ENCODE measurements at regions not wholly inside any gene's neighbourhood (a gene's known extent, or its start where the extent isn't known, plus 50 kb on each side); places are given as distances from the start of the nearest gene placed in this dataset.

GRCh38 chr4:128366212-128366611 lies 78.6 kb upstream of the PGRMC2 start:
- H3K4me2 ChIP-seq (ENCODE audit: low read depth, low read length, poor library complexity, severe bottlenecking), result no peak overlapping the region
- no peaks in the 10 kb centered on the region for H3F3A ChIP-seq (ENCODE audit: low read depth)
- H3K9ac ChIP-seq (ENCODE audit: low read depth, low read length, poor library complexity, severe bottlenecking), result no peak overlapping the region
- no peaks in the 10 kb centered on the region for H3K36me3 ChIP-seq (ENCODE audit: insufficient read depth, low read length)
- no peak for TF ChIP-seq CTCF (conservative IDR thresholded peaks at IDR 0.05; ENCODE audit: low read length)
- no peak for TF ChIP-seq EZH2phosphoT487 (IDR thresholded peaks at IDR 0.05; ENCODE audit: borderline replicate concordance)
- H3K9me3 ChIP-seq (ENCODE audit: insufficient read depth, low read depth, low read length), result no peaks in the 10 kb centered on the region
- no peaks in the 10 kb centered on the region for H4K20me1 ChIP-seq (ENCODE audit: insufficient read depth, low read length, poor library complexity, severe bottlenecking)
- H3K4me1 ChIP-seq (ENCODE audit: insufficient read depth, low read length, poor library complexity, severe bottlenecking), result no peaks in the 10 kb centered on the region
- no peaks in the 10 kb centered on the region for H3K79me2 ChIP-seq (ENCODE audit: insufficient read depth, low read length)
- H3K27me3 ChIP-seq (ENCODE audit: insufficient read depth, low read length, poor library complexity, severe bottlenecking), result no peaks in the 10 kb centered on the region
- no peak overlapping the region for H2AFZ ChIP-seq (ENCODE audit: low read length)
- no peak overlapping the region for H3K4me3 ChIP-seq (ENCODE audit: low read length, poor library complexity, severe bottlenecking)
- H3K9me2 ChIP-seq (replicated peaks; ENCODE audit: low read depth, low read length), result no peaks in the 10 kb centered on the region

GRCh38 chr4:128364565-128364964 lies 77.0 kb upstream of the PGRMC2 start:
- no peaks in the 10 kb centered on the region for H3K27me3 ChIP-seq (ENCODE audit: insufficient read depth, low read length, poor library complexity, severe bottlenecking)
- no peaks in the 10 kb centered on the region for H3F3A ChIP-seq (ENCODE audit: low read depth)
- no peaks in the 10 kb centered on the region for H3K4me1 ChIP-seq (ENCODE audit: insufficient read depth, low read length, poor library complexity, severe bottlenecking)
- H3K9me2 ChIP-seq (replicated peaks; ENCODE audit: low read depth, low read length), result no peaks in the 10 kb centered on the region
- H2AFZ ChIP-seq (ENCODE audit: low read length), result no peak overlapping the region
- H4K20me1 ChIP-seq (ENCODE audit: insufficient read depth, low read length, poor library complexity, severe bottlenecking), result no peaks in the 10 kb centered on the region
- H3K4me3 ChIP-seq (ENCODE audit: low read length, poor library complexity, severe bottlenecking), result no peak overlapping the region
- no peaks in the 10 kb centered on the region for H3K9me3 ChIP-seq (ENCODE audit: insufficient read depth, low read depth, low read length)
- no peak overlapping the region for H3K9ac ChIP-seq (ENCODE audit: low read depth, low read length, poor library complexity, severe bottlenecking)
- no peak overlapping the region for H3K4me2 ChIP-seq (ENCODE audit: low read depth, low read length, poor library complexity, severe bottlenecking)
- no peaks in the 10 kb centered on the region for H3K36me3 ChIP-seq (ENCODE audit: insufficient read depth, low read length)
- no peaks in the 10 kb centered on the region for H3K79me2 ChIP-seq (ENCODE audit: insufficient read depth, low read length)
- TF ChIP-seq CTCF (conservative IDR thresholded peaks at IDR 0.05; ENCODE audit: low read length) (no peak), EZH2phosphoT487 (IDR thresholded peaks at IDR 0.05; ENCODE audit: borderline replicate concordance) (no peak)

GRCh38 chr4:128363966-128364365 lies 76.4 kb upstream of the PGRMC2 start:
- no peaks in the 10 kb centered on the region for H3K27me3 ChIP-seq (ENCODE audit: insufficient read depth, low read length, poor library complexity, severe bottlenecking)
- H3K9me3 ChIP-seq (ENCODE audit: insufficient read depth, low read depth, low read length), result no peaks in the 10 kb centered on the region
- no peak overlapping the region for H3K4me2 ChIP-seq (ENCODE audit: low read depth, low read length, poor library complexity, severe bottlenecking)
- H3K79me2 ChIP-seq (ENCODE audit: insufficient read depth, low read length), result no peaks in the 10 kb centered on the region
- H3K9me2 ChIP-seq (replicated peaks; ENCODE audit: low read depth, low read length), result no peaks in the 10 kb centered on the region
- H4K20me1 ChIP-seq (ENCODE audit: insufficient read depth, low read length, poor library complexity, severe bottlenecking), result no peaks in the 10 kb centered on the region
- TF ChIP-seq CTCF (conservative IDR thresholded peaks at IDR 0.05; ENCODE audit: low read length), result no peak
- no peak for TF ChIP-seq EZH2phosphoT487 (IDR thresholded peaks at IDR 0.05; ENCODE audit: borderline replicate concordance)
- H3K36me3 ChIP-seq (ENCODE audit: insufficient read depth, low read length), result no peaks in the 10 kb centered on the region
- no peak overlapping the region for H3K4me3 ChIP-seq (ENCODE audit: low read length, poor library complexity, severe bottlenecking)
- H3K9ac ChIP-seq (ENCODE audit: low read depth, low read length, poor library complexity, severe bottlenecking), result no peak overlapping the region
- no peak overlapping the region for H2AFZ ChIP-seq (ENCODE audit: low read length)
- H3F3A ChIP-seq (ENCODE audit: low read depth), result no peaks in the 10 kb centered on the region
- no peaks in the 10 kb centered on the region for H3K4me1 ChIP-seq (ENCODE audit: insufficient read depth, low read length, poor library complexity, severe bottlenecking)
